HEK293 (cell line): ENCODE measurements at regions not wholly inside any gene's neighbourhood (a gene's known extent, or its start where the extent isn't known, plus 50 kb on each side); places are given as distances from the start of the nearest gene placed in this dataset.

Experiments used
- CTCF ChIA-PET: fragments of 350-600 bp; formaldehyde crosslinking; extraction: SDS; loops from one replicate; lab custom pipeline; 2021; ENCODE audit warnings: antibody characterized with exemption; lab: Yijun Ruan, JAX
- POLR2A ChIA-PET: fragments of 300-600 bp; formaldehyde crosslinking; extraction: SDS; loops from one replicate; lab custom pipeline; 2020; ENCODE audit warnings: antibody characterized with exemption, inconsistent platforms; lab: Yijun Ruan, JAX
- H3K27ac ChIP-seq: fragments of 200-500 bp; sonication (Bioruptor generic); 2 replicates; pipeline ENCODE4 v1.5.1; 2014; ENCODE audit warnings: low read depth, low read length, control low read depth, inconsistent platforms; ENCODE audit errors: extremely low read depth
- H3K36me3 ChIP-seq, 2 experiments: fragments of 200-500 bp in 1 of 2; sonication (Bioruptor generic) in 1 of 2; 1 replicate in 1 of 2; 2 replicates in 1 of 2; pipeline ENCODE4 v1.5.1; 2014 to 2017; ENCODE audit warnings: inconsistent platforms in 2 of 2, low read length in 2 of 2; ENCODE audit not compliant: control insufficient read depth in 2 of 2, insufficient read depth in 1 of 2
- H3K4me1 ChIP-seq: fragments of 200-500 bp; sonication (Bioruptor generic); 2 replicates; pipeline ENCODE4 v1.5.1; 2014; ENCODE audit warnings: mild to moderate bottlenecking, low read length, inconsistent platforms; ENCODE audit not compliant: control insufficient read depth, insufficient read depth
- H3K4me3 ChIP-seq: 2 replicates; pipeline ENCODE4 v1.5.1; 2011; ENCODE audit warnings: low read depth, mild to moderate bottlenecking, control low read depth, low read length, moderate library complexity
- H3K9me3 ChIP-seq: fragments of 200-500 bp; sonication (Bioruptor generic); 2 replicates; pipeline ENCODE4 v1.5.1; 2014; ENCODE audit warnings: low read depth, low read length, inconsistent platforms; ENCODE audit not compliant: control insufficient read depth, insufficient read depth
- EGR2 ChIP-seq: fragments of 450-650 bp; formaldehyde crosslinking; IDR thresholded peaks from 2 replicates; pipeline ENCODE4 v1.5.1; 2016; ENCODE audit warnings: low read depth, missing biosample characterization, missing genetic modification characterization
- KLF7 ChIP-seq: fragments of 450-650 bp; formaldehyde crosslinking; IDR thresholded peaks from 2 replicates; pipeline ENCODE4 v1.5.1; 2016; ENCODE audit warnings: missing biosample characterization, missing genetic modification characterization, borderline replicate concordance
- KLF9 ChIP-seq: fragments of 450-650 bp; formaldehyde crosslinking; IDR thresholded peaks from 2 replicates; pipeline ENCODE4 v1.5.1; 2016; ENCODE audit warnings: missing biosample characterization, missing genetic modification characterization, low read depth
- PRDM4 ChIP-seq: fragments of 450-650 bp; formaldehyde crosslinking; IDR thresholded peaks from 2 replicates; pipeline ENCODE4 v1.5.1; 2017; ENCODE audit warnings: missing biosample characterization, missing genetic modification characterization
- PRDM6 ChIP-seq: fragments of 450-650 bp; formaldehyde crosslinking; IDR thresholded peaks from 2 replicates; pipeline ENCODE4 v1.5.1; 2017; ENCODE audit warnings: missing biosample characterization, missing genetic modification characterization
- YY1 ChIP-seq: fragments of 450-650 bp; formaldehyde crosslinking; IDR thresholded peaks from 2 replicates; pipeline ENCODE4 v1.5.1; 2018; ENCODE audit warnings: missing biosample characterization, missing genetic modification characterization
- ZBTB6 ChIP-seq: fragments of 450-650 bp; formaldehyde crosslinking; IDR thresholded peaks from 2 replicates; pipeline ENCODE4 v1.5.1; 2017; ENCODE audit warnings: missing biosample characterization, missing genetic modification characterization
- ZNF133 ChIP-seq: fragments of 450-650 bp; formaldehyde crosslinking; IDR thresholded peaks from 2 replicates; pipeline ENCODE4 v1.5.1; 2016; ENCODE audit warnings: missing biosample characterization, missing genetic modification characterization
- ZNF140 ChIP-seq: fragments of 450-650 bp; formaldehyde crosslinking; IDR thresholded peaks from 2 replicates; pipeline ENCODE4 v1.5.1; 2016; ENCODE audit warnings: missing biosample characterization, missing genetic modification characterization
- ZNF175 ChIP-seq: fragments of 450-650 bp; formaldehyde crosslinking; IDR thresholded peaks from 2 replicates; pipeline ENCODE4 v1.5.1; 2016; ENCODE audit warnings: missing biosample characterization, missing genetic modification characterization
- ZNF184 ChIP-seq: fragments of 450-650 bp; IDR thresholded peaks from 2 replicates; pipeline ENCODE4 v1.5.1; 2018; ENCODE audit warnings: missing biosample characterization, mild to moderate bottlenecking, missing genetic modification characterization
- ZNF2 ChIP-seq: fragments of 450-650 bp; formaldehyde crosslinking; IDR thresholded peaks from 2 replicates; pipeline ENCODE4 v1.5.1; 2016; ENCODE audit warnings: missing biosample characterization, missing genetic modification characterization
- ZNF211 ChIP-seq: fragments of 450-650 bp; formaldehyde crosslinking; IDR thresholded peaks from 2 replicates; pipeline ENCODE4 v1.5.1; 2016; ENCODE audit warnings: low read depth, missing biosample characterization, missing genetic modification characterization
- ZNF223 ChIP-seq: fragments of 450-650 bp; formaldehyde crosslinking; IDR thresholded peaks from 2 replicates; pipeline ENCODE4 v1.5.1; 2016; ENCODE audit warnings: missing biosample characterization, missing genetic modification characterization
- ZNF302 ChIP-seq: fragments of 450-650 bp; formaldehyde crosslinking; IDR thresholded peaks from 2 replicates; pipeline ENCODE4 v1.5.1; 2016; ENCODE audit warnings: missing biosample characterization, missing genetic modification characterization, low read depth
- ZNF335 ChIP-seq: fragments of 450-650 bp; formaldehyde crosslinking; conservative IDR thresholded peaks from 2 replicates; pipeline ENCODE4 v1.5.1; 2016; ENCODE audit warnings: missing biosample characterization, missing genetic modification characterization
- ZNF37A ChIP-seq: fragments of 450-650 bp; IDR thresholded peaks from 2 replicates; pipeline ENCODE4 v1.5.1; 2018; ENCODE audit warnings: missing biosample characterization, missing genetic modification characterization
- ZNF394 ChIP-seq: fragments of 450-650 bp; formaldehyde crosslinking; IDR thresholded peaks from 2 replicates; pipeline ENCODE4 v1.5.1; 2016; ENCODE audit warnings: missing biosample characterization, missing genetic modification characterization, mild to moderate bottlenecking, moderate library complexity, borderline replicate concordance
- ZNF404 ChIP-seq: fragments of 450-650 bp; formaldehyde crosslinking; IDR thresholded peaks from 2 replicates; pipeline ENCODE4 v1.5.1; 2017; ENCODE audit warnings: missing biosample characterization, missing genetic modification characterization
- ZNF416 ChIP-seq: fragments of 450-650 bp; formaldehyde crosslinking; IDR thresholded peaks from 2 replicates; pipeline ENCODE4 v1.5.1; 2016; ENCODE audit warnings: missing biosample characterization, missing genetic modification characterization
- ZNF48 ChIP-seq: fragments of 450-650 bp; formaldehyde crosslinking; IDR thresholded peaks from 2 replicates; pipeline ENCODE4 v1.5.1; 2016; ENCODE audit warnings: missing biosample characterization, missing genetic modification characterization
- ZNF654 ChIP-seq: fragments of 450-650 bp; formaldehyde crosslinking; IDR thresholded peaks from 2 replicates; pipeline ENCODE4 v1.5.1; 2016; ENCODE audit warnings: low read depth, missing biosample characterization, missing genetic modification characterization
- ZNF747 ChIP-seq: fragments of 450-650 bp; formaldehyde crosslinking; IDR thresholded peaks from 2 replicates; pipeline ENCODE4 v1.5.1; 2016; ENCODE audit warnings: missing biosample characterization, missing genetic modification characterization
- ZNF830 ChIP-seq: fragments of 450-650 bp; IDR thresholded peaks from 2 replicates; pipeline ENCODE4 v1.5.0; 2018; ENCODE audit warnings: missing biosample characterization, missing genetic modification characterization, low read depth, mild to moderate bottlenecking, moderate library complexity
- ZSCAN30 ChIP-seq: fragments of 450-650 bp; IDR thresholded peaks from 2 replicates; pipeline ENCODE4 v1.5.1; 2018; ENCODE audit warnings: missing biosample characterization, mild to moderate bottlenecking, missing genetic modification characterization, moderate library complexity
- TF ChIP-seq, protein P1 (sequence below): fragments of 450-650 bp; formaldehyde crosslinking; IDR thresholded peaks from 2 replicates; pipeline ENCODE4 v1.5.1; 2016; ENCODE audit warnings: missing biosample characterization, missing genetic modification characterization
- TF ChIP-seq, protein P2 (sequence below): fragments of 450-650 bp; formaldehyde crosslinking; optimal IDR thresholded peaks from 2 replicates; pipeline ENCODE3; 2016; ENCODE audit warnings: missing biosample characterization, mild to moderate bottlenecking, missing genetic modification characterization

- TF ChIP-seq, protein P1, sequence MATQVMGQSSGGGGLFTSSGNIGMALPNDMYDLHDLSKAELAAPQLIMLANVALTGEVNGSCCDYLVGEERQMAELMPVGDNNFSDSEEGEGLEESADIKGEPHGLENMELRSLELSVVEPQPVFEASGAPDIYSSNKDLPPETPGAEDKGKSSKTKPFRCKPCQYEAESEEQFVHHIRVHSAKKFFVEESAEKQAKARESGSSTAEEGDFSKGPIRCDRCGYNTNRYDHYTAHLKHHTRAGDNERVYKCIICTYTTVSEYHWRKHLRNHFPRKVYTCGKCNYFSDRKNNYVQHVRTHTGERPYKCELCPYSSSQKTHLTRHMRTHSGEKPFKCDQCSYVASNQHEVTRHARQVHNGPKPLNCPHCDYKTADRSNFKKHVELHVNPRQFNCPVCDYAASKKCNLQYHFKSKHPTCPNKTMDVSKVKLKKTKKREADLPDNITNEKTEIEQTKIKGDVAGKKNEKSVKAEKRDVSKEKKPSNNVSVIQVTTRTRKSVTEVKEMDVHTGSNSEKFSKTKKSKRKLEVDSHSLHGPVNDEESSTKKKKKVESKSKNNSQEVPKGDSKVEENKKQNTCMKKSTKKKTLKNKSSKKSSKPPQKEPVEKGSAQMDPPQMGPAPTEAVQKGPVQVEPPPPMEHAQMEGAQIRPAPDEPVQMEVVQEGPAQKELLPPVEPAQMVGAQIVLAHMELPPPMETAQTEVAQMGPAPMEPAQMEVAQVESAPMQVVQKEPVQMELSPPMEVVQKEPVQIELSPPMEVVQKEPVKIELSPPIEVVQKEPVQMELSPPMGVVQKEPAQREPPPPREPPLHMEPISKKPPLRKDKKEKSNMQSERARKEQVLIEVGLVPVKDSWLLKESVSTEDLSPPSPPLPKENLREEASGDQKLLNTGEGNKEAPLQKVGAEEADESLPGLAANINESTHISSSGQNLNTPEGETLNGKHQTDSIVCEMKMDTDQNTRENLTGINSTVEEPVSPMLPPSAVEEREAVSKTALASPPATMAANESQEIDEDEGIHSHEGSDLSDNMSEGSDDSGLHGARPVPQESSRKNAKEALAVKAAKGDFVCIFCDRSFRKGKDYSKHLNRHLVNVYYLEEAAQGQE (tag by site-specific recombination): no peak
- no peak for TF ChIP-seq ZNF140 (tag by site-specific recombination)
- no peak for TF ChIP-seq ZNF302 (tag by site-specific recombination)
- no peak for TF ChIP-seq ZNF404 (tag by site-specific recombination)
- TF ChIP-seq ZNF335 (tag by site-specific recombination): no peak
- TF ChIP-seq, all 188 proteins: peak for 0
These were observed 583.6 kb downstream of the GALC start (continued) for GRCh38 chr14:87409393-87409792.

GRCh38 chr14:87407344-87407743 is 585.6 kb downstream of the GALC start:
- Histone ChIP-seq H3K27ac (no peak overlapping the region), H3K9me3 (no peaks in the 10 kb centered on the region), H3K36me3 (no peaks in the 10 kb centered on the region), H3K4me1 (no peaks in the 10 kb centered on the region), H3K4me3 (no peak overlapping the region)
- TF ChIP-seq ZNF37A (tag by site-specific recombination) (no peak), KLF7 (tag by site-specific recombination) (no peak), ZNF394 (no peak), ZSCAN30 (tag by site-specific recombination) (no peak), ZNF223 (no peak), ZNF175 (tag by site-specific recombination) (no peak), ZNF211 (no peak), EGR2 (no peak)
- TF ChIP-seq, protein P2, sequence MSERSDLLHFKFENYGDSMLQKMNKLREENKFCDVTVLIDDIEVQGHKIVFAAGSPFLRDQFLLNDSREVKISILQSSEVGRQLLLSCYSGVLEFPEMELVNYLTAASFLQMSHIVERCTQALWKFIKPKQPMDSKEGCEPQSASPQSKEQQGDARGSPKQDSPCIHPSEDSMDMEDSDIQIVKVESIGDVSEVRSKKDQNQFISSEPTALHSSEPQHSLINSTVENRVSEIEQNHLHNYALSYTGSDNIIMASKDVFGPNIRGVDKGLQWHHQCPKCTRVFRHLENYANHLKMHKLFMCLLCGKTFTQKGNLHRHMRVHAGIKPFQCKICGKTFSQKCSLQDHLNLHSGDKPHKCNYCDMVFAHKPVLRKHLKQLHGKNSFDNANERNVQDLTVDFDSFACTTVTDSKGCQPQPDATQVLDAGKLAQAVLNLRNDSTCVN (tag by site-specific recombination): no peak
- CTCF ChIA-PET: no interaction called here
- POLR2A ChIA-PET: no interaction called here

- H3K27ac ChIP-seq: no peak overlapping the region
- H3K4me1 ChIP-seq: no peaks in the 10 kb centered on the region
- POLR2A ChIA-PET: no interaction called here
- CTCF ChIA-PET: interaction anchor here (0.7 kb wide), 1 partner anchor 54 kb away, joined by 3 read pairs; no protein-coding TSS in a partner anchor
- no peaks in the 10 kb centered on the region for H3K9me3 ChIP-seq
- TF ChIP-seq ZNF747 (tag by site-specific recombination) (no peak), ZNF133 (tag by site-specific recombination) (no peak), ZNF416 (tag by site-specific recombination) (no peak), ZBTB6 (tag by site-specific recombination) (no peak), ZNF2 (no peak), ZNF830 (tag by site-specific recombination) (no peak), ZNF184 (no peak), PRDM4 (tag by site-specific recombination) (no peak), PRDM6 (no peak), ZNF654 (tag by site-specific recombination) (no peak), YY1 (tag by site-specific recombination) (no peak), KLF9 (no peak), ZNF48 (tag by site-specific recombination) (no peak)
- H3K36me3 ChIP-seq: no peaks in the 10 kb centered on the region
- H3K4me3 ChIP-seq: no peak overlapping the region
These were observed 587.4 kb downstream of the GALC start for GRCh38 chr14:87405563-87405962.
